UCSD-AML1 (cell line): ENCODE measurements at regions not wholly inside any gene's neighbourhood (a gene's known extent, or its start where the extent isn't known, plus 50 kb on each side); places are given as distances from the start of the nearest gene placed in this dataset.

Source experiments
- DNase-seq: peaks from one replicate; lab custom pipeline; 2025; ENCODE audit not compliant: unreplicated experiment; lab: John Stamatoyannopoulos, UW

DNA sequence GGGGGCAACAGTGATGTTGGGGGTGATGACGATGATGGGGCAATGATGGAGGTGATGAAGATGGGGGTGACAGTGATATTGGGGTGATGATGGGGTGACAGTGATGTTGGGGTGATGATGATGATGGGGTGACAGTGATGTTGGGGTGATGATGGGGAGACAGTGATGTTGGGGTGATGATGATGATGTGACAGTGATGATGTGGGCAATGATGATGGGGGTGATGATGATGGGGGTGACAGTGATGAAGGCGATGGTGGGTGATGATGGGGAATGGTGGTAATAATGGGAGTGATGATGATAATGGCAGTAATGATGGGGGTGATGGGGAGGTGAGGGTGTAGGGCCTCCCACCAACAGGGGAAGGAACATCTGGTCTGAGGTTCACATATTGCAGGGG is 150.6 kb downstream of the ERMARD start:
- no peak for DNase-seq

DNA sequence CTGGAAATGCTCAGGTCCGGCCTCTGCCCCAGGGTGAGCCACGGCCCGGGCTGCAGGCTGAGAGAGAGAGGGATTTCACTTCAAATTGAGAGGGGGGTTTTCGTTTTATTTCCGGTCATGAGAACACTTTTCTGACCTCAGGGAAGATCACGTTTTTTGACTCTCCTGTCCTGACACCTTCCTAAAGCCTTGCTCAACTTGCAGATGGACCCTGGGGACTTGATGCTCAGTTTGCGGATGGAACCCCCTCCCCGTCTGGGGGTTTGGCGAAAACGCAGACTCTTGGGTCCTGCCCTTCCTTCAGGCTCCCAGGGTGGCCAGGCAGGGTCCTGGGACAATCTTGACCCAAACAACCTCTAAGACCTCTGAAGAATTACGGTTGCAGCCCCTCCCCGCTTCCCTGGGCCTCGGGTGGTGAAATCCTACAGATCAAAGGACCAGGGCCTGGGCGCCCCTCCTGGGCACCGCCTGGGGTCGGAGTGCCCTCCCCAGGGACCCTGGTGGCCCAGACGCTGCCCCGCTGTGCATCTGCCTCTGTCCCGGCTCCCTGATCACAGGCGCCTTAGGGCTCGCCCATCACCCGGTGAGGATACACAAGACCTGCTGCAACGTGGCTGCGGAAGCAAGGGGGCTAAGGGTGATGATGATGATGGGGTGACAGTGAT is 148.2 kb downstream of the ERMARD start:
- DNase-seq, result no peak

DNA sequence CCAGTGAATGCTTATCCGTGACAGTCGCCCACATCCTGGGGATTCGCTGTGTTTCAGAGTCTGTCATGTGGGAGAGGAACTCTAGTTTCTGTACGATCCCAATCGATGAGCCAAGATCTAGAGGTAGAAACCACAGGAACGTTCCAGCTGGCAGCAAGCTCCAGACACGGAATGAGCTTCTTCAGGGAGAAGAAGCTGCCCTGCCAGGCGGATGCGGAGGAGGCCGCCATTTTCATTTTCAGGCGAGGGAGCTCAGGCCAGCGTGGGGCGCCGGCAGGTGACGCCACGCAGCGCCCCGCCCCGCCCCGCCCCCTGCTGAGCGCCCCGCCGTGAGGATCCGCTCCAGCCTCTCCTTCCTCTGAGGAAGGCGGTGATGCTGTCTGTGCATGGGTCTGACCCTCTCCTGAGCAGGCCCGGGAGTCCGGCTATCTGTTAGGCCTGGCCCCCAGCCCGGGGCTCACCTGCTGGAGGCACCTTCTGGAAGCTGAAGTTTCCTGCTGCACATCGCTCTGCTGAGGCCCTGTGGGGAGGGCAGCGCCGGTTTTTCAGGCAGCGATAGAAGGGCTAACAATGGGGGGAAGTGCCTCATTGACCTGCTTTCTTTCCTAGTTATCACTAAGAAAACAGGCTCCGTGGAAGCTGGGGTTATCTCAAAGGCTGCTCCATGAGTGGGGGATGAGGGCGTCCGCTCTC is 147.5 kb downstream of the ERMARD start:
- no peak for DNase-seq

DNA sequence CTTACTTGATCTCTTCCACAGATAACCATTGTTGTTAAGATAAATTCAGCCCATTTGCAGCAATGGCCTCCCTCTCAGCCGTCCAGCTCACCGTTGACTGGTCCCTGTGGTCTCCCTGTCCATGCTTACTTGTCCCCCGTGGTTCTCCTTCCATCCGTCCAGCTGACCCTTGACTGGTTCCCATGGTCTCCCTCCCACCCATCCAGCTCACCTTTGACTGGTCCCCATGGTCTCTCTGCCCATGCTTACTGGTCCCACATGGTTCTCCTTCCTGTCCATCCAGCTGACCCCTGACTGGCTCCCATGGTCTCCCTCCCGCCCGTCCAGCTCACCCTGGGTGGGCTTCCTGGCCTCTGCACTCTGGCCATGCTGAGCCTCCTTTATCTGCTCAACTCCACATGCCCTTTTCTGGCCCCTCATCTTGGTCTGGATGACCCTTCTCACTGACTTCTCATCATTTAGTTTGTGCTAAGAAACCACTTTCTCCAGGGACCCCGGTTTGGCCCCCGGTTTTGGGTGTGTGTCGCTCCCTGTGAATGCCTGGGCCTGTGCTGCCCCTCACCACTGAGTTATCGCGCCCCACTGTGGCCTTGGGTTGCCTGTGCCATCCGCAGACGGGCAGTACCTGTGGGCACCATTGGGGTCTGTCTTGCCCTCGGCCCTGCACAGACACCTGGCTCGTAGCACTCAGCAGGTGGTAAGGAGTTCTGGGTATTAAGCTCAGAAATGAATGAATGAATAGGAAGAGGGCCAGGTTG is 146.4 kb downstream of the ERMARD start:
- DNase-seq, result no peak

DNA sequence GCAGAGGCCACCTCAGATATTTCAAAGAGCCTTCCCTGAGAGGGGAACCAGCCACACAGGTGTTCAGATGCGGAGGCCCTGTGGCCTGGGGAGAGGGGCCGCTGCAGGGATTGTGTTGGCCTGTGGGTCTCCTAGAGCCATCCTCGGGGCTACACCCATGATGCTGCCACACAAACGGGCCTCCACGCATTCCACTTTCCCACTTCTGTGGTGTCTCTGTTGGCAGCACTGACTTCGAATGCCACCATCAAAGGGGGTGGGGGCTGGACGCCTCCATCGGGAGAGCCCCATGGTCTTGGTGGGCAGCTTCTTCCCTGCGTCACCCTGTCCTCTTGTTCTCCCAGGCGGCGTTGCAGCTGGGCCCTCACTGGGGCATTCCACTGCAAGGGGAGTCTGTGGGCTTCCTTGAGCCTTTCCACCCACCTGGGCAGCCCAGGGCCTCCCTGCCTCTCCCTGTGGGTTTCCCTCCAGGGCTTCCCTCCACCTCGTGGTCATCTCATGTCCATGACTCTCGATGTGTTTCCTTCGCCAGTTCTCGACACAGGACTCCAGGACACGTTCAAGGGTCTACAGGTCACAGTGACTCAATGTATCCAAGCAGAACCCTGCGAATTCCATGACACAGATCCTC is 145.5 kb downstream of the ERMARD start:
- no peak for DNase-seq

DNA sequence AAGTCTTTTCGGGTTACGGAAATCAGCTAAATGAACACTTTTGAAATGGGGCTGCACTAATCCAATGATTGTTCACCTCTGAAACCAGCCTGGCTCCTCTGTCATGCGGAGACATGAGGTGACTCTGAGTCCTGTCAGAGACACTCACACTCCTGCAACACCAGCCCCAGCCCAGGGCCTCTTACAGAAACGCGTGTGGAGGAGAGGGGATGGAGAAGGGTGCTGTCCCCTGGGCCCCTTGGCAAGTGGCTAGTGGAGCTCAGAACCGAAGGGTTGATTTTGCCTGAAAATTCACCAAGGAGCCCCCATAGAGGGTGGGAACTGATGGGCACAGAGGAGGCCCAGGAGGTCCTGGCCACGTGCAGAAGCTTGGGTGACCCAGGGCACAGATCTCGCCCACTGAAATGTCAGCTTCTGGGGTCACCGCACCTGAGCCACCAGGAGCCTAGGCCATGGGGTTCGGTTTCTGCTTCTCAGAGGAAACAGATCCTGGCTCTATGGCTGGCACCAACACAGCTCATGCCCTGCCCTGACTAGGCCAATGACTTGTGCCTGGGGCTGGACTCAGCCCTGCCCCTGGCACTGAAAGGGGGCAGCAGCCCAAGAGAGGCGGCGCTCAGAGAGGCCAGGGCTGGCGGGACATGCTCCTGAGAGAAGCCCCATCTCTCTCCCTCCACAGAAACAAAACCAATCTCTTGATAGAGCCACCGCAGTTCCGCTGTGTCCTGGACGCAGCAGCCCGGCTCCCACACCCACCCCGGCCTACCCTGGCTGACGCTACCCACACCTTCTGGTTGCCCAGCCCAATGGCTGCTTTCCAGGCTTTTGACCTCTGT is 144.7 kb downstream of the ERMARD start:
- DNase-seq, result no peak

DNA sequence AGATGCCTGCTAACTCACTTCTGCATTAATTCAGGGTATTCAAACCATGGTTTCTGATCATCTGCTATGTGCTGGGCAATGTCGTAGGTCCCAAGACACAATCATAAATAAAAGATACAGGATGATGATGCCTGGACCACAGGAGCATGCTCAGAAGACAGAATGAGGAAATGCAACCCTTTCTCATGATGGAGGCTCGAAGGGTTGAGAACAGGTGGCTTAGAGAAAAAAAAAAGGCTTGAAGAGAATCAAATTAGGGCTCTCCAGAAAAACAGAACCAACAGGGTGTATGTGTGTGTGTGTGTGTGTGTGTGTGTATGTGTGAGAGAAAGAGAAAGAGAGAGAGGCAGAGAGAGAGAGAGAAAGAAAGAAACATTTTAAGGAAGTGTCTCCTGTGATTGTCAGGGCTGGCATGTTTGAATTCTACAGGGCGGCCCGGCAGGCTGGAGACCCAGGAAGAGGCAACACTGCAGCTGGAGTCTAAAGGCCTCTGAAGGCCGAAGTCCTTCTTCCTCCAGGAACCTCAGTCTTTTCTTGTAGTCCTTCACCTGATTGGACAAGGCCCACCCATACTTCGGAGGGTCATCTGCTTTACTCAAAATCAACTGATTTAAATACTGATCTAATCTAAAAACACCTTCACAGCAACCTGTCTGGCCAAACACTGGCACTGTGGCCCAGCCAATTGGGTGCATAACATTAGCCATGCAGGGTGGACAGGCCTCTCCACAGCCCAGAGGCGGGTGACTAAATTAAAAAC is 143.8 kb downstream of the ERMARD start:
- DNase-seq, result no peak

DNA sequence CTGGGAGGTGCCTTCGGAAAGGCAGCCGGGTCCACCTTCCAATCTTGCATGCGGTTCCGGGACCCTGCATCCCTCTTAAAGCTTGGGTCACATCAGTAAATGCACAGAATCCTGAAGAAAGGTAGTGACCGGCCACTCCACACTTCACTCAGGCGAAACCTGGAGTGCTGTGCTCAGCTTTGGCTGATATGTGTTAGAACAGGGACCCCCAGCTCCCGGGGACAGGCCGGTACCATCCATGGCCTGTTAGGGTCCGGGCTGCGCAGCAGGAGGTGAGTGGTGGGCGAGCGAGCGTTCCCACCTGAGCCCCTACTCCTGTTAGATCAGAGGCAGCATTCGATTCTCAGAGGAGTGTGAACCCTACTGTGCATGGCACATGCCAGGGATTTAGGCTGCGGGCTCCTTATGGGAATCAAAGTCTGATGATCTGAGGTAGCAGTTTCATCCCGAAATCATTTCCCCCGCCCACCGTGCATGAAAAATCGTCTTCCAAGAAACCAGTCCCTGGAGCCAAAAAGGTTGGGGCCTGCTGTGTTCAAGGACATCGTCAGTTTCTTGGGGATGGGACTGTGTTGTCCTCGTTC is 143.0 kb downstream of the ERMARD start:
- DNase-seq, result no peak

DNA sequence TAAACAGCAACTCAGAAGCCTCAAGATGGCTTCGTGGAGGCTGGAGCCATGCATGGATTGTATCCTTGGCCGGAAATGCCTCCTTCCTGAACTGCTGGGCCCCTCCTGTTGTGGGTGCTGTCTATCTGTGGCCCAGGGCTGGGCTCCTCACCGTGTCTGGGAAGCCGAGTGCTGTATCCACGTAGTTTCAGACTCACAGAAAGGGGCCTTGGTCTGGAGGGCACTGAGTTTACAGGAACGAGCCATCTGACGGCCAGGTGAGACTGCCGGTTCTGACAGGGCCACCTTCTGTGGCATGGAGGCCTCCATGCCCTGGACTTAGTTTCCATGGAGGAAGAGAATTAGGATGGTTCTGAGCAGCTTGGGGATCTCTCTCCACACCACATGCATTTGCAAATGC is 142.2 kb downstream of the ERMARD start:
- no peak for DNase-seq

DNA sequence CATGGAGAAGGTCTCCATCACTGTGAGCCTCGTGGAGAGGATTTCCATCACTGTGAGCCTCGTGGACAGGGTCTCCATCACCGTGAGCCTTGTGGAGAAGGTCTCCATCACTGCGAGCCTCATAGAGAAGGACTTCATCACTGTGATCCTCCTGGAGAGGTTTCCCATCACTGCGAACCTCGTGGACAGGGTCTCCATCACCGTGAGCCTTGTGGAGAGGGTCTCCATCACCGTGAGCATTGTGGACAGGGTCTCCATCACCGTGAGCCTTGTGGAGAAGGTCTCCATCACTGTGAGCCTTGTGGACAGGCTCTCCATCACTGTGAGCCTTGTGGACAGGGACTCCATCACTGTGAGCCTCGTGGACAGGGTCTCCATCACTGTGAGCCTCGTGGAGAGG is 140.4 kb downstream of the ERMARD start:
- no peak for DNase-seq

DNA sequence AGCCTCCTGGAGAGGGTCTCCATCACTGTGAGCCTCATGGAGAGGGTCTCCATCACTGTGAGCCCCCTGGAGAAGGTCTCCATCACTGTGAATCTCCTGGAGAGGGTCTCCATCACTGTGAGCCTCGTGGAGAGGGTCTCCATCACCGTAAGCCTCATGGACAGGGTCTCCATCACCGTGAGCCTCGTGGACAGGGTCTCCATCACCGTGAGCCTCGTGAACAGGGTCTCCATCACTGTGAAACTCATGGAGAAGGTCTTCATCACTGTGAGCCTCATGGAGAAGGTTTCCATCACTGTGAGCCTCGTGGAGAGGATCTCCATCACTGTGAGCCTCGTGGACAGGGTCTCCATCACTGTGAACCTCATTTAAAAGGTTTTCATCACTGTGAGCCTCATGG is 140.0 kb downstream of the ERMARD start:
- no peak for DNase-seq

DNA sequence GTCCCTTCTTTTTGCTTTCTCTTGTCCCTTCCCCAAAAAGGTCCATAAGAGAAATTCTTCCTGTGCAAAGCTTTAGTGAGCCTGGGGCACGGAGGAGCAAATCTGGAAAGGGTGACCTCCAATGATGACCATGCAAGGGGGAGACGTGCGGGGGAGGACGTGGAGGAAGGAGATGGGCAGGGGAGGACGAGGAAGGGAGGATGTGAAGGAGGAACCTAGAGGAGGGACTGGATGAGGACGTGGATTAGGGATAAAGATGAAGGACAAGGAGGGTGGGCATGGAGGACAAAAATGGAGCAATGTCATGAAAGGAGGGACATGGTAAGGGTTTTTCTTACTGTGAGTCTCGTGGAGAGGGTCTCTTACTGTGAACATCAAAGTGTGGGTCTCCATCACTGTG is 139.5 kb downstream of the ERMARD start:
- no peak for DNase-seq

DNA sequence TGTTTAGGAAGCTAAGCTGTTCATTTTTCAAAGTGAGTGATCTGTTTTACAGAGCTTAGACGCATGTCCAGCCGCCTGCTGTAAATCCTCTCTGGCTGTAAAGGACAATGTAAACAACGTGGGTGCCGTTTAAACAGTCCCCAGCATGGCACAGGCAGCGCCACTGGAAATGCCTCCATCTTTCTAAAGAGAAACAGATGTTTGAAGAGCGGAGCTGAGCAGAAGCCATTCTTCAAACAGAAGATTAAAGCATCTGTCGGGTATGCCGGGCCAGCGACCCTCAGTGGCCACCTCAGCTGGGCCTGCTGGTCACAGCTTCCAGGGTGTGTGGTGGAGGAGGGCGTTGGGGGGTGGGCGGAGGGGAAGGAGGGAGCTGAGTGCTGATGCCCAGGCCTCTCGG is 138.6 kb downstream of the ERMARD start:
- no peak for DNase-seq

DNA sequence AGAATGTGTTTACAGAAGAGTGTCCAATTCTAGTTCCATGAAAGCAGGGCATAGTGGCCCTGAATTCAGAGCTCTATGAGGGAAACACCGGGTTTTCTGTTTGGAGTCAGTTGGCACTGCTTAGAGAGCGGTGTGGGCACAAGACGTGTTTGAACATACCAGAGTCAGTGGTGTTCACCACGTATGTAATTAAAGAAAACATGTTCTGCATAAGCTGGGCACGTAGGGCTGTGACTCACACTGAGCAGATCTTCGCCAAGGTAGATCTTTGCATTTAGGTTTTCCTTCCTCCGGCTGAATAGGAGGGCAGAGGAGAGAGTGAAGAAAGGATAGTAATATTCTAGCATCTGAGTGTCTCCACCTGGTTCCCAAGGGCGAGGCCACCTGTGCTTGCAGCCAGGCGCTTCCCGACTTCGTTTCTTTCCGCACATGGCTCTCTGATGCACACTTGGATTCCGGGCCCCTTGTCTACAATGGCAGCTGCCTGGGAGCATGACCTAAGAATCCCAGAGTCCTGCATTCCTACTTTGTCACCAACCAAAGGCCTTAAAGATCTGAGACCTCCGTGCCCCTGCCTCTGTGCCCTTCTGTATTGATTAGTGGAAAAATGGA is 136.2 kb downstream of the ERMARD start:
- DNase-seq, result no peak

DNA sequence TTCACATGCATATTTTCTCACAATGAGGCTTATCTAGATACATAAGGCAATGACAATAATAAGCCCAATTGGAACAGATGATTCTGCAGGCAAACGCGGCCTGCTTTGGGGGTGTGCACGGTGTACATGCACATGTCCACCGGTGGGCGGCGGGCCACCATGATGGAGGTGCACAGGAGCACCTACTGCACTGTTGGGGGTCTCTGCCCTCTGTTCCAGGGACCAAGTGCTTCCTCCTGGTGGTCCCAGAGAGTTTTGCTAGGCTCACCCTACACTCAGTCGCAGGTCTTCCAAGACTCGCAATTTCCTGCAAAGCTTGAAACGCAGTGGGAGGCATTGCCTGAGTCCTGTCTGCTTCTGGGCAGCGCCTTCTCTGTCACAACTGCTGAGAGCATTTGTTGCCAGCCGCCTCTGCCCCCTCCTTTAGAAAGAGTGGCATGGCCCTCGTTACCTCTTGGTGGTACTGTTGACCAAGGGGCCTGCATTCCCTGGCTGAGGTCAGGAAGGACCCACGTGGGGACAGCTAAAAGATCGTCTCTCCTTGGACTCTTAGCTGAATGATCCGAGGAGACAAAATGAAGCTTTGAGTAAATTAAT is 135.3 kb downstream of the ERMARD start:
- DNase-seq, result no peak

DNA sequence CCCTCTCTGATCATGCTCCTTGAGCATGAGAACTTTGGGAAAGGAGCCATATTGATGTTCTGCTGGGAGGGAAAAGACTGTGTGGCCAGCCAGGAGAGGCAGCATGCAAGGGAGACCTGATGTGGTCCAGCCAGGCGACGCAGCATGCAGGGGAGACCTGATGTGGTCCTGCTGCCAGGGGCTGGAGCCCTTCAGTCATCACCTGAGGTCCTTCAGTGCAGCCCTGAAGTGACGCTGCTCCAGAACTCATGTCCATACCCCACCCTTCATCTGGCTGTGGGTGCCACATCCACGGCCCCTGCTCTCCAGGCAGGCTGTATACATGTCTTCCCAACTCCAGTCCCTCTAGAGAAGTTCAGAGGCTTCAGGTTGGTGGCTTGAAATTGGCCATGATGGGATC is 134.4 kb downstream of the ERMARD start:
- DNase-seq, result no peak

DNA sequence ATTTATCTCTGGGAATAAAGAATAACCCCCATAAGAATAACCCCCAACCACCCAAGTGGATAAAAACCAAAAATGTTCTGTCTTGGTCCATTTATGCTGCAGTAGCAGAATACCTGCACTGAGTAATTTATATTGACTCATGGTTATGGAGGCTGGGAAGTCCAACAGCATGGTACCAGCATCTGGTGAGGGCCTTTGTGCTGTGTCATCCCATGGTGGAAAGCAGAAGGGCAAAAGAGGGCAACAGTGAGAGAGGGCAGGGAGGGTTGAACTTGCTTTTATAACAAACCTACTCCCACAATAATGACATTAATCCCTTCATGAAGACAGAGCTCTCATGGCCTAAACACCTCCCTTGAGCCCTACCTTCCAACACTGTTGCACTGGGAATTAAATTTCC is 133.7 kb downstream of the ERMARD start:
- DNase-seq, result no peak

DNA sequence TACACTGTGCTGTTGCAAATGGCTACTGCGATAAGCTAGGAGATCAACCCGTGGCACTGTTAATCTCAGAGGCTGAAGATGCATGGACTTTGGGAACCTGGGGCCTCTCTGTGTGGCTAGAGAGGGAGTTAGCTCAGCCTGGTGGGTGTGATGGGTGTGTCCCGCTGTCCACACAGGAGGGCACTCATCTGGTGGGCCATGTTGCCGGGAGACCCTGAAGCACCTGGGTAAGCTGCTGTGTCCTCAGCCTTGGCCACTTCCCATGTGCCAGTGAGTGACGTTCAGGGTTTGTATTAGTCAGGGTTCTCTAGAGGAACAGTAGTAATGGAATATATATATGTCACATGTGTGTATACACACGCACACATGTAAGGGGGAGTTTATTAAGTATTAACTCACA is 132.7 kb downstream of the ERMARD start:
- no peak for DNase-seq

DNA sequence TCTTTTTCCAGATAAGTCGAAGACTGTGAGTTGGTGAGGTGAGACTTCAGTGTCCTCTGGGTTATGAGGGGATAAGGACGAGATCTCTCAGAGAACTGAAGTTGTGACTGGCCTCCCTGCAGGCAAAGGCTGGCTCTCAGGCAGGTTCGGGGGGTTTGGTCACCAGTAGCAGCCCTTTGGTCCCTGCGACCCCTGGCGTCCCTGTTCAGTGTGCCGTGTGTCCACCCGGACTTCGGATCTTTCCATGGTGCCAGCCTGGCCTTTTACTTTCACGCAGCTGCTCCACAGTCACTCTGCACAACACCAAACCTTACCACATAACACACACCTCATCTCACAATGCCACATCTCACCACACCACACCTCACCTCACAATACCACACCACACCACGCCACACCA is 131.9 kb downstream of the ERMARD start:
- DNase-seq, result no peak
